Neural cell (in vitro differentiated cells): ENCODE measurements at regions not wholly inside any gene's neighbourhood (a gene's known extent, or its start where the extent isn't known, plus 50 kb on each side); places are given as distances from the start of the nearest gene placed in this dataset.
"Not testable (repeated sequence)": the region's sequence is repeated elsewhere in the genome, so short reads cannot be mapped to it uniquely, and the experiment has no call there.

Experiments
- CTCF ChIP-seq: fragments of 450-650 bp; IDR thresholded peaks from 2 replicates; pipeline ENCODE4 v1.5.1; 2014; ENCODE audit warnings: antibody characterized with exemption, mild to moderate bottlenecking, moderate library complexity; ENCODE audit not compliant: poor library complexity, severe bottlenecking
- EP300 ChIP-seq: fragments of 450-650 bp; conservative IDR thresholded peaks from 2 replicates; pipeline ENCODE4 v1.6.1; 2014; ENCODE audit warnings: antibody characterized with exemption, mild to moderate bottlenecking, moderate library complexity; ENCODE audit not compliant: poor library complexity, severe bottlenecking
- EZH2 ChIP-seq: fragments of 200-600, 300-800 bp; shearing (Covaris generic), sonication (generic); IDR thresholded peaks from 2 replicates; pipeline ENCODE4 v1.6.1; 2014; ENCODE audit warnings: antibody characterized with exemption, low read length, borderline replicate concordance, mild to moderate bottlenecking; ENCODE audit not compliant: insufficient read depth, poor library complexity, severe bottlenecking
- MXI1 ChIP-seq: fragments of 450-650 bp; conservative IDR thresholded peaks from 2 replicates; pipeline ENCODE4 v1.6.1; 2014; ENCODE audit warnings: antibody characterized with exemption, mild to moderate bottlenecking; ENCODE audit not compliant: poor library complexity, severe bottlenecking
- POLR2AphosphoS5 ChIP-seq: IDR thresholded peaks from 2 replicates; pipeline ENCODE4 v1.6.1; 2012
- RAD21 ChIP-seq: fragments of 450-650 bp; conservative IDR thresholded peaks from 2 replicates; pipeline ENCODE4 v1.6.1; 2014; ENCODE audit warnings: antibody characterized with exemption, mild to moderate bottlenecking, moderate library complexity
- TAF1 ChIP-seq: IDR thresholded peaks from 2 replicates; pipeline ENCODE4 v1.6.1; 2012; ENCODE audit warnings: low read depth
- TF ChIP-seq, protein P1 (sequence below): IDR thresholded peaks from 2 replicates; pipeline ENCODE4 v1.6.1; 2012; ENCODE audit warnings: borderline replicate concordance

- TF ChIP-seq CTCF, POLR2AphosphoS5, TAF1, MXI1, EZH2, RAD21, EP300: not testable (repeated sequence)
- TF ChIP-seq, protein P1, sequence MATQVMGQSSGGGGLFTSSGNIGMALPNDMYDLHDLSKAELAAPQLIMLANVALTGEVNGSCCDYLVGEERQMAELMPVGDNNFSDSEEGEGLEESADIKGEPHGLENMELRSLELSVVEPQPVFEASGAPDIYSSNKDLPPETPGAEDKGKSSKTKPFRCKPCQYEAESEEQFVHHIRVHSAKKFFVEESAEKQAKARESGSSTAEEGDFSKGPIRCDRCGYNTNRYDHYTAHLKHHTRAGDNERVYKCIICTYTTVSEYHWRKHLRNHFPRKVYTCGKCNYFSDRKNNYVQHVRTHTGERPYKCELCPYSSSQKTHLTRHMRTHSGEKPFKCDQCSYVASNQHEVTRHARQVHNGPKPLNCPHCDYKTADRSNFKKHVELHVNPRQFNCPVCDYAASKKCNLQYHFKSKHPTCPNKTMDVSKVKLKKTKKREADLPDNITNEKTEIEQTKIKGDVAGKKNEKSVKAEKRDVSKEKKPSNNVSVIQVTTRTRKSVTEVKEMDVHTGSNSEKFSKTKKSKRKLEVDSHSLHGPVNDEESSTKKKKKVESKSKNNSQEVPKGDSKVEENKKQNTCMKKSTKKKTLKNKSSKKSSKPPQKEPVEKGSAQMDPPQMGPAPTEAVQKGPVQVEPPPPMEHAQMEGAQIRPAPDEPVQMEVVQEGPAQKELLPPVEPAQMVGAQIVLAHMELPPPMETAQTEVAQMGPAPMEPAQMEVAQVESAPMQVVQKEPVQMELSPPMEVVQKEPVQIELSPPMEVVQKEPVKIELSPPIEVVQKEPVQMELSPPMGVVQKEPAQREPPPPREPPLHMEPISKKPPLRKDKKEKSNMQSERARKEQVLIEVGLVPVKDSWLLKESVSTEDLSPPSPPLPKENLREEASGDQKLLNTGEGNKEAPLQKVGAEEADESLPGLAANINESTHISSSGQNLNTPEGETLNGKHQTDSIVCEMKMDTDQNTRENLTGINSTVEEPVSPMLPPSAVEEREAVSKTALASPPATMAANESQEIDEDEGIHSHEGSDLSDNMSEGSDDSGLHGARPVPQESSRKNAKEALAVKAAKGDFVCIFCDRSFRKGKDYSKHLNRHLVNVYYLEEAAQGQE: not testable (repeated sequence)
Measured at GRCh38 chr21:6374232-6374631, 4147.2 kb upstream of the TPTE start.
